Bronchial epithelial cell (primary cell): ENCODE measurements at regions not wholly inside any gene's neighbourhood (a gene's known extent, or its start where the extent isn't known, plus 50 kb on each side); places are given as distances from the start of the nearest gene placed in this dataset.

Experiments used
- DNase-seq: peaks from one replicate; pipeline ENCODE4 v3.0.0-alpha.2; 2010; ENCODE audit warnings: low read depth
- FAIRE-seq: peaks from 2 replicates; lab custom pipeline; 2011; peaks lifted over from hg19 to GRCh38; lab: Jason Lieb, UNC
- H3K27me3 ChIP-seq: 2 replicates; pipeline ENCODE4 v1.5.1; 2011; ENCODE audit warnings: low read length; ENCODE audit not compliant: control insufficient read depth, insufficient read depth
- H3K36me3 ChIP-seq: 2 replicates; pipeline ENCODE4 v1.5.1; 2011; ENCODE audit warnings: low read length; ENCODE audit not compliant: control insufficient read depth, insufficient read depth
- H3K4me3 ChIP-seq: 2 replicates; pipeline ENCODE4 v1.5.1; 2011; ENCODE audit warnings: mild to moderate bottlenecking, low read depth, low read length, control low read depth
- CTCF ChIP-seq: IDR thresholded peaks from 2 replicates; pipeline ENCODE4 v1.5.1; 2011; ENCODE audit warnings: mild to moderate bottlenecking, moderate library complexity, low read length, control low read depth, inconsistent platforms; ENCODE audit not compliant: insufficient read depth, severe bottlenecking

GRCh38 chr17:73757420-73757819 is 113.2 kb upstream of the SDK2 start:
- Histone ChIP-seq H3K4me3 (no peak overlapping the region), H3K36me3 (no peaks in the 10 kb centered on the region), H3K27me3 (peaks cover 5% of the 10 kb centered on the region)
- DNase-seq, result no peak
- no peak for TF ChIP-seq CTCF
- no peak for FAIRE-seq

- peaks cover 5% of the 10 kb centered on the region for H3K27me3 ChIP-seq
- no peak for DNase-seq
- TF ChIP-seq CTCF, result no peak
- no peaks in the 10 kb centered on the region for H3K36me3 ChIP-seq
- H3K4me3 ChIP-seq, result no peak overlapping the region
- FAIRE-seq, result no peak
Measured at GRCh38 chr17:73758245-73758644, 114.0 kb upstream of the SDK2 start.

GRCh38 chr17:73759324-73759723 is 115.1 kb upstream of the SDK2 start:
- no peak for DNase-seq
- H3K4me3 ChIP-seq, result no peak overlapping the region
- no peaks in the 10 kb centered on the region for H3K36me3 ChIP-seq
- no peak for TF ChIP-seq CTCF
- H3K27me3 ChIP-seq, result peaks cover 5% of the 10 kb centered on the region
- no peak for FAIRE-seq

- DNase-seq (no peak), FAIRE-seq (no peak)
- TF ChIP-seq CTCF, result no peak
- no peak overlapping the region for H3K4me3 ChIP-seq
- peaks cover 5% of the 10 kb centered on the region for H3K27me3 ChIP-seq
- H3K36me3 ChIP-seq, result no peaks in the 10 kb centered on the region
Measured at GRCh38 chr17:73759734-73760438, 115.6 kb upstream of the SDK2 start.

GRCh38 chr17:73760439-73760758 is 116.2 kb upstream of the SDK2 start:
- H3K4me3 ChIP-seq, result no peak overlapping the region
- FAIRE-seq (no peak), DNase-seq (no peak)
- TF ChIP-seq CTCF, result no peak
- H3K36me3 ChIP-seq, result no peaks in the 10 kb centered on the region
- H3K27me3 ChIP-seq, result peaks cover 4% of the 10 kb centered on the region
